Endothelial cell of umbilical vein (primary cell): ENCODE measurements at regions not wholly inside any gene's neighbourhood (a gene's known extent, or its start where the extent isn't known, plus 50 kb on each side); places are given as distances from the start of the nearest gene placed in this dataset.

Source experiments
- BruUV-seq: library from RNA; stranded (reverse); fragments of 400-500 nt; replicated peaks from 2 replicates; lab custom pipeline; 2021; lab: Mats Ljungman, UMichigan
- CTCF ChIA-PET: fragments of 300-600, 350-600 bp; sonication (Branson Sonifier 250); formaldehyde crosslinking; loops from one replicate; lab custom pipeline; 2021; ENCODE audit warnings: antibody characterized with exemption, inconsistent platforms; lab: Charles Lee
- POLR2A ChIA-PET: fragments of 300-600, 350-600 bp; sonication (Branson Sonifier 250); formaldehyde crosslinking; loops from one replicate; lab custom pipeline; 2021; ENCODE audit warnings: antibody characterized with exemption, inconsistent platforms; lab: Charles Lee
- DNase-seq: peaks from one replicate; pipeline ENCODE4 v3.0.0-alpha.2; 2011; ENCODE audit warnings: low read depth, low spot score
- FAIRE-seq: peaks from 2 replicates; lab custom pipeline; 2011; peaks lifted over from hg19 to GRCh38; lab: Jason Lieb, UNC
- H2AFZ ChIP-seq: 2 replicates; pipeline ENCODE4 v1.6.0; 2012; ENCODE audit warnings: low read depth, low read length, control low read depth, inconsistent platforms
- H3K27ac ChIP-seq: 2 replicates; pipeline ENCODE4 v1.5.1; 2011; ENCODE audit warnings: low read depth, mild to moderate bottlenecking, control low read depth, low read length, moderate library complexity; ENCODE audit not compliant: insufficient read depth
- H3K27me3 ChIP-seq, 2 experiments: 2 replicates each; pipeline versions ENCODE4 v1.6.0 to v1.6.1; 2011; ENCODE audit warnings: low read length in 2 of 2, mixed read lengths in 1 of 2; ENCODE audit not compliant: control insufficient read depth in 2 of 2, insufficient read depth in 2 of 2
- H3K36me3 ChIP-seq, 2 experiments: 2 replicates in 1 of 2; 3 replicates in 1 of 2; pipeline ENCODE4 v1.5.1; 2011; ENCODE audit warnings: low read length in 2 of 2, mild to moderate bottlenecking in 1 of 2, moderate library complexity in 1 of 2; ENCODE audit not compliant: control insufficient read depth in 2 of 2, insufficient read depth in 2 of 2; ENCODE audit errors: extremely low read depth in 1 of 2
- H3K4me1 ChIP-seq: 3 replicates; pipeline ENCODE4 v1.5.1; 2011; ENCODE audit warnings: mild to moderate bottlenecking, low read length; ENCODE audit not compliant: control insufficient read depth, insufficient read depth; ENCODE audit errors: extremely low read depth
- H3K4me2 ChIP-seq: 2 replicates; pipeline ENCODE4 v1.6.1; 2011; ENCODE audit warnings: low read length, control low read depth, mixed read lengths; ENCODE audit not compliant: insufficient read depth
- H3K4me3 ChIP-seq, 3 experiments: fragments of 200-600 bp in 1 of 3; sonication (generic), shearing (Covaris generic) in 1 of 3; replicated peaks in 1 of 3; 2 replicates each; pipeline ENCODE4 v1.5.1; 2011 to 2016; ENCODE audit warnings: control low read depth in 3 of 3, low read length in 3 of 3, mild to moderate bottlenecking in 2 of 3, inconsistent platforms in 1 of 3, low read depth in 1 of 3, moderate library complexity in 1 of 3; ENCODE audit not compliant: insufficient read depth in 1 of 3
- H3K79me2 ChIP-seq: 2 replicates; pipeline ENCODE4 v1.6.0; 2012; ENCODE audit warnings: low read length, inconsistent platforms; ENCODE audit not compliant: control insufficient read depth, insufficient read depth
- H3K9ac ChIP-seq: replicated peaks from 2 replicates; pipeline ENCODE3; 2011; ENCODE audit warnings: low read length, control low read depth; ENCODE audit not compliant: insufficient read depth; ENCODE audit errors: extremely low read depth
- H3K9me1 ChIP-seq: replicated peaks from 3 replicates; pipeline ENCODE4 v1.6.0; 2011; ENCODE audit warnings: mild to moderate bottlenecking, low read length; ENCODE audit not compliant: control insufficient read depth, insufficient read depth; ENCODE audit errors: extremely low read depth
- H3K9me3 ChIP-seq: replicated peaks from 2 replicates; pipeline ENCODE4 v1.5.1; 2012; ENCODE audit warnings: low read length, inconsistent platforms; ENCODE audit not compliant: control insufficient read depth, insufficient read depth
- H4K20me1 ChIP-seq: replicated peaks from 2 replicates; pipeline ENCODE3; 2011; ENCODE audit warnings: mild to moderate bottlenecking, low read length; ENCODE audit not compliant: control insufficient read depth, insufficient read depth; ENCODE audit errors: extremely low read depth
- EZH2 ChIP-seq: IDR thresholded peaks from 2 replicates; pipeline ENCODE4 v1.6.1; 2012; ENCODE audit warnings: borderline replicate concordance, low read depth, mild to moderate bottlenecking, moderate library complexity, low read length, inconsistent platforms; ENCODE audit not compliant: severe bottlenecking
- FOS ChIP-seq: IDR thresholded peaks from 2 replicates; pipeline ENCODE4 v1.6.1; 2011; ENCODE audit warnings: mild to moderate bottlenecking, low read length, moderate library complexity, borderline replicate concordance; ENCODE audit not compliant: insufficient read depth
- GATA2 ChIP-seq: IDR thresholded peaks from 2 replicates; pipeline ENCODE4 v1.7.0; 2011; ENCODE audit warnings: low read depth, mild to moderate bottlenecking, moderate library complexity, mixed read lengths, low read length; ENCODE audit not compliant: insufficient read length, insufficient read depth
- JUN ChIP-seq: IDR thresholded peaks from 2 replicates; pipeline ENCODE4 v1.6.1; 2011; ENCODE audit warnings: borderline replicate concordance, low read depth; ENCODE audit not compliant: insufficient read length, insufficient read depth
- MYC ChIP-seq: IDR thresholded peaks from one replicate; pipeline ENCODE4 v1.6.1; 2011; ENCODE audit warnings: mild to moderate bottlenecking, low read depth, low read length
- POLR2A ChIP-seq: IDR thresholded peaks from 2 replicates; pipeline ENCODE4 v1.6.1; 2012; ENCODE audit warnings: low read depth, mild to moderate bottlenecking, control low read depth, low read length
- POLR2AphosphoS5 ChIP-seq: IDR thresholded peaks from 2 replicates; pipeline ENCODE4 v1.6.1; 2012; ENCODE audit warnings: low read depth, mild to moderate bottlenecking, control low read depth, low read length, moderate library complexity; ENCODE audit not compliant: insufficient read depth
- dilution Hi-C: fragments of 300-500 bp; cut with MboI; formaldehyde crosslinking; loops from one replicate; pipeline ENCODE4 v1.15.0; 2019; ENCODE audit warnings: low sequenced_read_pairs; ENCODE audit not compliant: extremely low pct_ligation_motif_present
- intact Hi-C: fragments of 100-400 bp; cut with micrococcal nuclease; formaldehyde crosslinking; loops from one replicate; pipeline ENCODE4 v1.10.0; 2022
- TF ChIP-seq, protein P1 (sequence below): IDR thresholded peaks from 2 replicates; pipeline ENCODE4 v1.6.1; 2011; ENCODE audit not compliant: insufficient read depth, insufficient read length
- TF ChIP-seq, protein P2 (sequence below), 2 donors: IDR thresholded peaks; 1 replicate in 1 of 2; 2 replicates in 1 of 2; pipeline ENCODE4 v1.5.1; 2011; ENCODE audit warnings: low read length in 2 of 2, mild to moderate bottlenecking in 2 of 2, moderate library complexity in 2 of 2, control low read depth in 1 of 2, inconsistent platforms in 1 of 2, low read depth in 1 of 2; ENCODE audit not compliant: insufficient read depth in 1 of 2; ENCODE audit errors: extremely low read depth in 1 of 2

GRCh38 chr6:12479881-12480280 is 189.7 kb downstream of the EDN1 start:
- Histone ChIP-seq H3K4me1 (peaks cover 53% of the 10 kb centered on the region), H3K27ac (no peak overlapping the region), H3K36me3 (no peaks in the 10 kb centered on the region), H3K79me2 (no peaks in the 10 kb centered on the region), H3K9me1 (no peaks in the 10 kb centered on the region), H3K9me3 (no peaks in the 10 kb centered on the region), H3K4me3 (no peak overlapping the region), H3K4me2 (no peak overlapping the region), H3K27me3 (no peaks in the 10 kb centered on the region), H3K9ac (no peak overlapping the region), H4K20me1 (no peaks in the 10 kb centered on the region), H2AFZ (peak overlapping the region; percentile 4)
- dilution Hi-C loops (loop anchor here (25.0 kb wide), 2 partner anchors 107 to 193 kb away; partner anchors contain the start of gene EDN1), intact Hi-C loops (loop anchor here (5.0 to 10.0 kb wide), 3 partner anchors 168 to 893 kb away; no protein-coding TSS in a partner anchor)
- DNase-seq (peak; percentile 16), FAIRE-seq (no peak)
- ChIA-PET CTCF (interaction anchor here (0.8 to 1.5 kb wide), 2 partner anchors 24 to 124 kb away, joined by 3 to 4 read pairs; no protein-coding TSS in a partner anchor), POLR2A (no interaction called here)
- TF ChIP-seq POLR2A (no peak), JUN (no peak), FOS (no peak), EZH2 (no peak), POLR2AphosphoS5 (no peak), GATA2 (no peak), MYC (no peak)
- TF ChIP-seq, protein P1, sequence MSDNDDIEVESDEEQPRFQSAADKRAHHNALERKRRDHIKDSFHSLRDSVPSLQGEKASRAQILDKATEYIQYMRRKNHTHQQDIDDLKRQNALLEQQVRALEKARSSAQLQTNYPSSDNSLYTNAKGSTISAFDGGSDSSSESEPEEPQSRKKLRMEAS: no peak
- TF ChIP-seq, protein P2, sequence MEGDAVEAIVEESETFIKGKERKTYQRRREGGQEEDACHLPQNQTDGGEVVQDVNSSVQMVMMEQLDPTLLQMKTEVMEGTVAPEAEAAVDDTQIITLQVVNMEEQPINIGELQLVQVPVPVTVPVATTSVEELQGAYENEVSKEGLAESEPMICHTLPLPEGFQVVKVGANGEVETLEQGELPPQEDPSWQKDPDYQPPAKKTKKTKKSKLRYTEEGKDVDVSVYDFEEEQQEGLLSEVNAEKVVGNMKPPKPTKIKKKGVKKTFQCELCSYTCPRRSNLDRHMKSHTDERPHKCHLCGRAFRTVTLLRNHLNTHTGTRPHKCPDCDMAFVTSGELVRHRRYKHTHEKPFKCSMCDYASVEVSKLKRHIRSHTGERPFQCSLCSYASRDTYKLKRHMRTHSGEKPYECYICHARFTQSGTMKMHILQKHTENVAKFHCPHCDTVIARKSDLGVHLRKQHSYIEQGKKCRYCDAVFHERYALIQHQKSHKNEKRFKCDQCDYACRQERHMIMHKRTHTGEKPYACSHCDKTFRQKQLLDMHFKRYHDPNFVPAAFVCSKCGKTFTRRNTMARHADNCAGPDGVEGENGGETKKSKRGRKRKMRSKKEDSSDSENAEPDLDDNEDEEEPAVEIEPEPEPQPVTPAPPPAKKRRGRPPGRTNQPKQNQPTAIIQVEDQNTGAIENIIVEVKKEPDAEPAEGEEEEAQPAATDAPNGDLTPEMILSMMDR (IDR thresholded peaks at IDR 0.05; ENCODE audit: extremely low read depth in 1 of 2, insufficient read depth in 1 of 2, low read depth in 1 of 2, low read length in 2 of 2): no peak
- BruUV-seq: no TSS peak
